ENCODE measurements at regions not wholly inside any gene's neighbourhood (a gene's known extent, or its start where the extent isn't known, plus 50 kb on each side); places are given as distances from the start of the nearest gene placed in this dataset.

- no peak for TF ChIP-seq CTCF (IDR thresholded peaks at IDR 0.05)
- TF ChIP-seq ZFX (IDR thresholded peaks at IDR 0.05; ENCODE audit: borderline replicate concordance), result no peak
Observed at GRCh38 chr1:68623700-68624099, 126.8 kb upstream of the DEPDC1 start.

All from 22Rv1 (cell line).